ENCODE measurements at regions not wholly inside any gene's neighbourhood (a gene's known extent, or its start where the extent isn't known, plus 50 kb on each side); places are given as distances from the start of the nearest gene placed in this dataset.
"Not testable (repeated sequence)": the region's sequence is repeated elsewhere in the genome, so short reads cannot be mapped to it uniquely, and the experiment has no call there.

GRCh38 chrX:3960952-3961351 is 247.5 kb upstream of the PRKX start:
- Mint-ChIP-seq H3K4me1 (peaks cover 21% of the 10 kb centered on the region), H3K27me3 (ENCODE audit: low read depth) (no peaks in the 10 kb centered on the region), H3K27ac (no peak overlapping the region), H3K4me3 (no peak overlapping the region), H3K9me3 (peaks cover 8% of the 10 kb centered on the region), H3K36me3 (no peaks in the 10 kb centered on the region)
- TF ChIP-seq CTCF (IDR thresholded peaks at IDR 0.05; ENCODE audit: unreplicated experiment) = no peak
- DNase-seq (ENCODE audit: low spot score in 2 of 2, unreplicated experiment in 2 of 2) = no peak

DNA sequence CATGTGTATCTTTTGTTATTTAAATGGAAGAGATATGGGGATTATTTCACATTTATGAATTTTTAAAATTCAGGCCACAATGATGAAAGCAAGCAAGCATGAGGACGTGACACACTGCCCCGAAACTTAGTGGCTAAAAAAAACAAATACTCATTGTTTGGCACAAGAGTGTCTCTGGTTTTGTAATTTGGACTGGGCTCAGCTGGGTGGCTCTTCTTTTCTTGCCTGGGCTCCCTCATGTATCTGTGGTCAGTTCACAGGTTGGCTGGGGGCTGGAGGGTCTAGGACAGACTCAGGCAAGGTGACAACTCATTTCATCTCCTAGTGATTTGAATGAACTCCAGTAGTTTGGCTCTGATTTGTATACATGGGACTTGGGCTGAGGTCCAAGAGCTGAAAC is 238.4 kb upstream of the PRKX start:
- Mint-ChIP-seq H3K27ac (no peak overlapping the region), H3K9me3 (peaks cover 22% of the 10 kb centered on the region), H3K36me3 (peaks cover 3% of the 10 kb centered on the region), H3K4me1 (peaks cover 5% of the 10 kb centered on the region), H3K4me3 (no peak overlapping the region), H3K27me3 (ENCODE audit: low read depth) (no peaks in the 10 kb centered on the region)
- DNase-seq (ENCODE audit: low spot score in 2 of 2, unreplicated experiment in 2 of 2) = no peak
- TF ChIP-seq CTCF (IDR thresholded peaks at IDR 0.05; ENCODE audit: unreplicated experiment) = no peak

- DNase-seq (ENCODE audit: low spot score in 2 of 2, unreplicated experiment in 2 of 2) = no peak
- Mint-ChIP-seq H3K4me1 (peaks cover 5% of the 10 kb centered on the region), H3K27ac (peak overlapping the region; percentile 47), H3K4me3 (no peak overlapping the region), H3K27me3 (ENCODE audit: low read depth) (no peaks in the 10 kb centered on the region), H3K36me3 (peaks cover 3% of the 10 kb centered on the region), H3K9me3 (peaks cover 27% of the 10 kb centered on the region)
- no peak for TF ChIP-seq CTCF (IDR thresholded peaks at IDR 0.05; ENCODE audit: unreplicated experiment)
Observed at GRCh38 chrX:3950373-3950772, 236.9 kb upstream of the PRKX start.

DNA sequence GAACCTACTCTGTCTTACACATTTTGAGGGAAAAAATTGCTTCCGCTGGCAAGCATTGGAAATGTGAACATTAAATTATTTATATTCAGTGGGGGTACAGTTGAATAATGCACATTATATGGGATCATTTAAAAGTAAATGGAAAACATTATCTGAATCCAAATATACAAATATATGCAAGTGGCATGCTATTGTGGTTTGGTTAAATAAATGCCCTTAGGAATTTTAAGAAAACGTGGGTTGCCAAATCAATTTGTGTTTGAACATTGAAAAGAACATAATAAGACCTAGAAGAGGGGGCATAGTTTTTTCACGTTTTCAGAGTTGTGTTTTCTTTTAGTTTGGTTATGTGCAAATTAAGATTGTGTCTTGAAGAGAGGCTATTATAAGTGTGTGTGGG is 230.5 kb upstream of the PRKX start:
- Mint-ChIP-seq H3K4me1 (peaks cover 8% of the 10 kb centered on the region), H3K9me3 (peaks cover 13% of the 10 kb centered on the region), H3K27me3 (ENCODE audit: low read depth) (no peaks in the 10 kb centered on the region), H3K4me3 (no peak overlapping the region), H3K27ac (no peak overlapping the region), H3K36me3 (no peaks in the 10 kb centered on the region)
- TF ChIP-seq CTCF (IDR thresholded peaks at IDR 0.05; ENCODE audit: unreplicated experiment) = no peak
- DNase-seq (ENCODE audit: low spot score in 2 of 2, unreplicated experiment in 2 of 2) = no peak

- Mint-ChIP-seq H3K27me3 (ENCODE audit: low read depth) (no peaks in the 10 kb centered on the region), H3K4me1 (peaks cover 8% of the 10 kb centered on the region), H3K27ac (no peak overlapping the region), H3K9me3 (peaks cover 7% of the 10 kb centered on the region), H3K4me3 (no peak overlapping the region), H3K36me3 (no peaks in the 10 kb centered on the region)
- no peak for DNase-seq (ENCODE audit: low spot score in 2 of 2, unreplicated experiment in 2 of 2)
- peak; percentile 65 for TF ChIP-seq CTCF (IDR thresholded peaks at IDR 0.05; ENCODE audit: unreplicated experiment)
Observed at GRCh38 chrX:3940000-3940610, 226.7 kb upstream of the PRKX start.

DNA sequence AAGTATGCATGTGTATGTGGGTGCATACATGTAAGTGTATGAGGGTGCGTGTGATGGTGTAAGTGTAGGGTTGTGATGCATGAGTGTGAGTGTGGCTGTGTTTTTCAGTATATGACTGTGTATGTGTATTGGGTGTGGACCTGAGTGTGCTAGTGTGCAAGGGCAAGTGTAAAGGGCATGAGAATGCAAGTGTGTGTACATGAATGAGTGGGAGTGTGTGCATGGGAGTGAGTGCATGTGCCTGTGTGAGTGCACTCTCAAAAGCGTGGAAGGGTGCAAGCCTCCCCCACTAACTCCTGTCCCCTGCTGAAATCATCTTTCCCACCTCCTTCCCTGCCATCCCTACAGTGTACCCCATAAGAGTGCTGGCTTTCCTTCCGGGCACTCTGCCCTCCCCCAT is 225.1 kb upstream of the PRKX start:
- Mint-ChIP-seq H3K36me3 (no peaks in the 10 kb centered on the region), H3K4me1 (peaks cover 8% of the 10 kb centered on the region), H3K9me3 (peaks cover 7% of the 10 kb centered on the region), H3K27me3 (ENCODE audit: low read depth) (no peaks in the 10 kb centered on the region), H3K27ac (no peak overlapping the region), H3K4me3 (no peak overlapping the region)
- no peak for TF ChIP-seq CTCF (IDR thresholded peaks at IDR 0.05; ENCODE audit: unreplicated experiment)
- no peak for DNase-seq (ENCODE audit: low spot score in 2 of 2, unreplicated experiment in 2 of 2)

- H3K27ac Mint-ChIP-seq, H3K4me1 Mint-ChIP-seq: not testable (repeated sequence)
Observed at GRCh38 chrX:3935196-3935595, 221.7 kb upstream of the PRKX start.

DNA sequence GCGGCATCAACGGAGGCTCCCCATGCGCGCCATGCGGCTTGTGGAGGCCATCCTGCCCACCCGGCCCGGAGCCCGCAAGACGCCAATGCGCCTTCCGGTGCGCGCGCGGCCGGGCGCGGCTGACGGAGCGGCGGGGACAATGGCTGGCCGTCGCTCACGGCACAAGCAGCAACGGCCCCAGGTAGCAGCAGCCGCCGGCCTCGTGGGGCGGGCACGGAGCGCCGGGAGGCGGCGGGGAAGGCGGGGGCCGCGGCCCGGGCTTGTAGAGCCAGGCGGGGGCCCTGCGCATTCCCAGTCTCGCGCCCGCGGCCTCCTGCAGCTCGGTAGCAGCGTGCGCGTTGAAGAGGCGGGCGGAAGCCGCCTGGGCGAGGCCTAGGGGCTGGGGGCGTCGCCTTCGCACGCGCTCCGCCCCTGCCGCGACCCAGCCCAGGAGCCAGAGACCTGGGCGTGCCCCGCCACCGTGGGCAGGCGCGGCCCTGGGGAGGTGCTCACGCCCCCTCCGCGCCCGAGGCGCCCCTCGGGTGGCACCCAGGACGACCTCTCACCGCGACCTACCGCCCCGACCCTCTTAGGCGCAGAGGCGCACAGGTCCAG is 207.1 kb upstream of the PRKX start:
- H3K9me3 Mint-ChIP-seq; H3K4me3 Mint-ChIP-seq; H3K27me3 Mint-ChIP-seq (ENCODE audit: low read depth): not testable (repeated sequence)

More at GRCh38 chrX:3935196-3935595, 221.7 kb upstream of the PRKX start:
- not testable (repeated sequence) for H3K36me3 Mint-ChIP-seq; H3K27me3 Mint-ChIP-seq (ENCODE audit: low read depth); H3K4me3 Mint-ChIP-seq; H3K9me3 Mint-ChIP-seq; DNase-seq (ENCODE audit: low spot score in 2 of 2, unreplicated experiment in 2 of 2)

More for the DNA sequence above, 207.1 kb upstream of the PRKX start:
- H3K36me3 Mint-ChIP-seq; DNase-seq (ENCODE audit: low spot score in 2 of 2, unreplicated experiment in 2 of 2); H3K4me1 Mint-ChIP-seq; H3K27ac Mint-ChIP-seq: not testable (repeated sequence)
